ENCODE measurements at regions not wholly inside any gene's neighbourhood (a gene's known extent, or its start where the extent isn't known, plus 50 kb on each side); places are given as distances from the start of the nearest gene placed in this dataset.
"Not testable (repeated sequence)": the region's sequence is repeated elsewhere in the genome, so short reads cannot be mapped to it uniquely, and the experiment has no call there.

DNA sequence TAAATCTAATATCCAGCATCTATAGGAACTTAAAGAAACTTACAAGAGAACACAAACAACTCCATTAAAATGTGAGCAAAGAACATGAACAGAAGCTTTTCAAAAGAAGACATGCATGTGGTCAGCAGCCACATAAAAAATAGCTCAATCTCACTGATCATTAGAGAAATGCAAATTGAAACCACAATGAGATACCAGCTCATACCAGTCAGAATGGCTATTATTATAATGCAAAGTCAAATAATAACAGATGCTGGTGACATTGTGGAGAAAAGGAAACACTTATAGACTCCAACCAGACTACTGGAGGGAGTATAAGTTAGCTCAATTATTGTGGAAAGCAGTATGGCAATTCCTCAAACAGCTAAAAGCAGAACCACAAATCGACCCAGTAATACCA lies 1314.5 kb downstream of the XPNPEP1 start:
- no peak for DNase-seq (ENCODE audit: low spot score)

GRCh38 chr10:108601851-108602250 lies 1321.5 kb downstream of the XPNPEP1 start:
- no peak for DNase-seq (ENCODE audit: low spot score)

- not testable (repeated sequence) for DNase-seq (ENCODE audit: low spot score)
Observed at GRCh38 chr10:108600511-108600910, 1322.8 kb downstream of the XPNPEP1 start.

DNA sequence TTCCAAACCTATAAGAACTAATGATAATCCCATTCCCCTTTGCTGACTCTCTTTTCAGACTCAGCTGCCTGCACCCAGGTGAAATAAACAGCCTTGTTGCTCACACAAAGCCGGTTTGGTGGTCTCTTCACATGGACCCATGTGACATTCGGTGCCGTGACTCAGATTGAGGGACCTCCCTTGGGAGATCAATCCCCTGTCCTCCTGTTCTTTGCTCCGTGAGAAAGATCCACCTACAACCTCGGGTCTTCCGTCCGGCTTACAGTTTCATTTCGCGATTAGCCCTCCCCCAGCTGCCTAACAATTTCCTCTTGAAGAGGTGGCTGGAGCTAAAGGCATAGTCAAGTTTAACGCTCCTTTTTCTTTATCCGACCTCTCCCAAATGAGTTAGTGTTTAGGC lies 1324.0 kb downstream of the XPNPEP1 start:
- DNase-seq (ENCODE audit: low spot score): not testable (repeated sequence)

GRCh38 chr10:108598831-108599230 lies 1324.5 kb downstream of the XPNPEP1 start:
- peak; percentile 16 for DNase-seq (ENCODE audit: low spot score)

- DNase-seq (ENCODE audit: low spot score): no peak
Observed at GRCh38 chr10:108598320-108598695, 1325.0 kb downstream of the XPNPEP1 start.

GRCh38 chr10:108597657-108598319 lies 1325.5 kb downstream of the XPNPEP1 start:
- no peak for DNase-seq (ENCODE audit: low spot score)

DNA sequence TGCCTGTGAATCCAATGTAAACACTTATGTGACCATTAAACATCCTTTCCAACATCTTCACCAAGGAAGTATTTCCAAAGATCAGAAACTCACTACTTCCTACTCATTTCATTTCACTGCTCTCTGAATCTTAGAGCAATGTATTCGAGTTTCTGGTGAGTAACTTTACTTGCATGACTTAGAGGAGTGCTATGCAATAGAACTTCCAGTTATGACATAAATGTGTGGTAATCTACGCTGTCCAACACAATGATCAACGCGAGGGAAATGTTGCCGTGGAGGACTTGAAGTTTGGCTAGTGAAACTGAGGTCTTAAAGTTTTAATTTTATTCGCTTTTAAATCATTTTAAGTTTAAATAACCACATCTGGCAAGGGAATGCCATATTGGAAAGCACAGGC lies 1326.3 kb downstream of the XPNPEP1 start:
- no peak for DNase-seq (ENCODE audit: low spot score)

GRCh38 chr10:108592956-108593355 lies 1330.4 kb downstream of the XPNPEP1 start:
- DNase-seq (ENCODE audit: low spot score): no peak

DNA sequence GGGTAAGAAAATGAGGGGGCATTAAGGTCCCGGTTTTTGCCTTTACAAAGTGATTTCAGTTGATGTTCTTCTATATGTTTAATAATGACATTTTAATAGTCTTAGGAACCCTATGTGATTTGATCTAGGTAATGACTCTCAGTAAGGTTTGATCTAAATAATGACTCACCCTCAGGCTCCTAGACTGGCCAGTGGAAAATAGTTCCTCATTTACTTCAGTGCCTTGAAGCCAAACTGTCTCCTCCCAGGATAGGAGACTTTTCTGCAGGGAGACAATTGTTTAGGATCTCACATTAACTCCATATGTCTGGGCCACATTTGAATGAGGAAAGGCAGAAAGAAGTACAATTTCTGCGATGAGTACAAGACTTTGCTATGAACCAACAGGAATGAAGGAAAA lies 1331.9 kb downstream of the XPNPEP1 start:
- no peak for DNase-seq (ENCODE audit: low spot score)

- no peak for DNase-seq (ENCODE audit: low spot score)
Observed at GRCh38 chr10:108586424-108586823, 1336.9 kb downstream of the XPNPEP1 start.

DNA sequence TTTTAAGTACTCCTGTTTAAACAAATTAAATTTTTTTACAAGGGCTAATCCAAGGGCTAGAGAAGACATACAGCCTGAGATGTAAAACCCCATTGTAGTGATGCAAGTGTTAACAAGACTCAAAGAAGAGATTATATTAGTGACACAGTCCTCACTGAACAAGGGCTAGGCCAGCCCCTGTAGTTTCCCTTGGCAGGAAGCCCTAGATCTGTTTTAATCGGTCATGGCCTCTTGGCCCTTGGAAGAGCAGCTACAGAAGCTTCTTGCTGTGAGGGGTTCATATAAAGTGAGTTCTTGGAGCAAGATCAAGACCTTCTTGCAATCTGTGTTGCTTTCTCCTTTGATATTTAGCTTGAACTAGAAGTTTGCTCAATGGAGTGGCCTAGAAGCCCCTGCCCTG lies 1339.4 kb downstream of the XPNPEP1 start:
- no peak for DNase-seq (ENCODE audit: low spot score)

DNA sequence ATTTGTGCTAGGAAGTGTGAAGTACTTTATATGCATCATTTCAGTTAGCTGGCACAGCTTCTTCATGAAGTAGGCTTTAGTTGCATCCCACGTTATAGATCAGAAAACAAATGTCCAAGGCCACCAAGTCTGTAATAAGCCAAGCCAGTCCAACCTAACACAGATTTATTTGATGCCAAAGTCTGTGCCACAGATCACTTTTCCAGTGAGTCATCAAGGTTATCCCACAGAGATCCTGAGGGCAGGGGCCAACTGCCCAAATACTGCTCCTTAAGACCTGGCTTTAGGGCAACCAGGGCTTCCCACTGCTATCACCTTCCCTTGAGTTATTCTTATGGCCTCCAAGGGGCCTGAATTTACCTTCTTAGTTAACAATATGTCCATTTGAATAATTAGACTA lies 1340.4 kb downstream of the XPNPEP1 start:
- DNase-seq (ENCODE audit: low spot score): no peak

- no peak for DNase-seq (ENCODE audit: low spot score)
Observed at GRCh38 chr10:108582387-108582786, 1340.9 kb downstream of the XPNPEP1 start.

DNA sequence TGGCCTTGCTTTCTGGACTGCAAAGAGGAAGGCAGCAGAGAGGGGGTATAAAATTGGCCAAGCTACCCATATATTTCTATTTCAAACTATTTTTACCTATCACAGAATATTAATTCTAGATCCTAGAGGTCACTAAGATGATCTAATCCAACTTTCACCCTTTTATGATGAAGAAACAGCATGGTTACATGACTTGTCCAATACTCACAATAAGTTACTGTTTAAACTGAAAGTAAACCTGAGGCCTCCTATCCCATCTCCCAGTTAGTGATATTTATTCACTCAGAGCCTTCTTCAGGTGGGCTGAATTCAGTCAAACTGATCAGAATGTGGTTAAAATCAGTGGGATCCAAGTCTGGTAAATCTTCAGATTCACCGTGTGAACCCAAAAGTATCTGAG lies 1345.1 kb downstream of the XPNPEP1 start:
- no peak for DNase-seq (ENCODE audit: low spot score)

DNA sequence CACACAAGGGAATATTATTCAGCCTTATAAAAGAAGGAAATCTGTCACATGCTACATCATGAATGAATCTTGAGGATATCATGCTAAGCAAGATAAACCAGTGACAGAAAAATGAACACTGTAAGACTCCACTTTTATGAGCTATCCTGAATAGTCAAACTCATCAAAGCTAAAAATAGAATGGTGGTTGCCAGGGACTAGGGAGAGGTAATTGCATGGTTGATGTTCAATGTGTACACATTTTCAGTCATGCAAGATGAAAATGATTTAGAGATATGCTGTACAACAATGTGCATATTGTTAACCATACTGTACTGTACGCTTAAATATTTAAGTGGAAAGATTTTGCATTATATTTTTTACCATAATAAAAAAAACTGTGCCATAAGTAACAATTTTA lies 1349.1 kb downstream of the XPNPEP1 start:
- DNase-seq (ENCODE audit: low spot score): no peak

DNA sequence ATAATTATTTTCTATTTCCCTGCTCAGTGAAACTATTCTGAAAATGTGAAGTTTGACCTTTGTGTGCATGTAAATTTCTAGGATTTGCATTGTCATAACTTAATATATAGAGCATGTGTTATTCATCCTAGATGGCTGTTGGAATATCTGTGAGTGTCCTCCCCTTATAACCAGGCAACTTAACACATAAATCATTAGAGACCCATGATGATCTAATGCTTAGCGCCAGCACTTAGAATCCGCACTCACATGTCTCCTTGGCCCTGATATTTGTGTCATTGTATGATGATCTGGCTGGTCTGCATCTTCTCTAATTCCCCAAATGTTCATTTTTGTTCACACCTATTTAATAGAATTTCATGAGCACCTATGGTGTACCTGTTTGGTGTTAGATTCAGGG lies 1354.5 kb downstream of the XPNPEP1 start:
- no peak for DNase-seq (ENCODE audit: low spot score)

DNA sequence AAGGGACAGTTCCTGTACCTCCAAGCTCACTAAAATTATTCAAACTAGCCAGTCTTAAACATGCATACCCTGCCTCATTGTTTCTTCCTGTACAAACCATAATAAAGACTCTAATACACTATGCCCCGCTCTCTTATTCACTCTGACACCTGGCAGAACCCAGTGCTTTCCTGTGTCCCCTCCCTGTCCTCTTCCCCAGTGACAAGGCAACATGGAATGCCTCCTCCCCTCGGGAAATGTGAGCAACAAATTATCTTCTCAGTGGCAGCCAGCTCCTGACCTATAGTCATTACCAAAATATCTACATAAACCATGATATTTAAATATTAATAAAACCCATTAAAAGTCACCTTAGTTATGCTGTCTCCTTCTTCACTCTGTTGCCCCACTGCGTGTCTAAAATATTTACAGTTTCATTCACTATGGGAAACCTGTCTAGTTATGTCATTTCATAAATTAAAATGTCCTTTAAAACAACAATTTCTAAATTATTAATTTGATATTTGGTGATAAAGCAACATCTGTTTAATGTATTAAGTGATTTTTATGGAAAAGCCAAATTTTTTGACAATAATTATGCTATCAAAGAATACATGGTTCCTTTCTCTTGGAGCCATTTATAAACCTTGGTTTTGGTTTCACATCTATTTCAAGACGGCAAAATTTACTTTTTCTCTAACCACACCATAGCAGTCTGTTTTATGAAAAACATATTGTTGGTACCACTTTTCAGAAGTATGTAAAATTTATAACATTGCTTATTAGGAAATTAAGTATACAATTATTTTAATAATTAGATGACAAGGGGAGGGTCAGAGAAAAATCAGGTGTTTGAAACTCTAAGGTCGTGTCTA lies 1355.2 kb downstream of the XPNPEP1 start:
- DNase-seq (ENCODE audit: low spot score): no peak

GRCh38 chr10:108566316-108567107 lies 1356.8 kb downstream of the XPNPEP1 start:
- no peak for DNase-seq (ENCODE audit: low spot score)

GRCh38 chr10:108562105-108562504 lies 1361.2 kb downstream of the XPNPEP1 start:
- DNase-seq (ENCODE audit: low spot score): no peak

DNA sequence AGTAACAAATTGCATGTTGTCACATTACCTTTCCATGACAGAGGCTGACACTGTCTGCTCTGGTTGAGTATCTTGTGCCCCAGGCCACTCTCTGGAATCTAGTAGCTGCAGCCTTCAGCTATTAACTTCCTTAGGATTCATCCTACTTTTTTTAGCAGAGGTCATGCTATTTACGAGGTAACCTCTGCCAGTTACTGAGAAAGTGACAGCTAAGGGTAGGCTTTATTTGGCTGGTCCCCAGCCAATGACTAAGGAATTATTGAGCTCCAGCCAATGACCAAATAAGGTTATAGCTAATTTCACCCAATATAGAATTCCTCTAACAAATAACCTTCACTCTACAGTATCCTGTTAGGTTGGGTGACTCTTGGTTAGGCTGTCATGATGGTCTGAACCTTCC lies 1361.7 kb downstream of the XPNPEP1 start:
- no peak for DNase-seq (ENCODE audit: low spot score)

DNA sequence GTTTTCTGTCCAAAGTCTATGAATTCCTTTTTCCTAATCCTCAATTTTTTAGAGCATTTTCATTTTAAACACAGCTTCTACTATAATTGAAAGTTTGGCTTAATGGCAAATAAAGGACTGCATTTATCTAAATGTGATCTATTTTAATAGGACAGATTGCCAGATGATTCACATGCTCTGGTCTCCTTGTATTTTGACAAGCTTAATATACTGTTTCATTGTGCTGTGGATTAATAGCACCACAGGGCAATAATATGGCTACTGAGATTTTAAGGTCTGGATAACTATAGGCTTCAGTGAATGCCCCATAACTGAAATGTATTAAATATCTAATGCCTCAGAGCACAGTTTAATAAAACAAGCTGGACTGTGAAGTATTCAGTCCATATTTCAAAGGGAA lies 1362.8 kb downstream of the XPNPEP1 start:
- no peak for DNase-seq (ENCODE audit: low spot score)

All from HT-29 (cell line).